ENCODE measurements at regions not wholly inside any gene's neighbourhood (a gene's known extent, or its start where the extent isn't known, plus 50 kb on each side); places are given as distances from the start of the nearest gene placed in this dataset.

GRCh38 chr2:5175231-5175630 is 517.0 kb upstream of the SOX11 start:
- Histone ChIP-seq H3K36me3 (no peaks in the 10 kb centered on the region), H3K27me3 (ENCODE audit: insufficient read depth, low read depth, severe bottlenecking) (no peaks in the 10 kb centered on the region), H3K27ac (no peak overlapping the region), H3K9me3 (ENCODE audit: severe bottlenecking) (no peaks in the 10 kb centered on the region), H3K4me3 (ENCODE audit: low read depth, low read length) (no peak overlapping the region)
- TF ChIP-seq CTCF (IDR thresholded peaks at IDR 0.05; ENCODE audit: low read depth, low read length): no peak
- no peak for DNase-seq

- H3K36me3 ChIP-seq: no peaks in the 10 kb centered on the region
- H3K27me3 ChIP-seq (ENCODE audit: insufficient read depth, low read depth, severe bottlenecking): no peaks in the 10 kb centered on the region
- H3K9me3 ChIP-seq (ENCODE audit: severe bottlenecking): no peaks in the 10 kb centered on the region
- no peak for TF ChIP-seq CTCF (IDR thresholded peaks at IDR 0.05; ENCODE audit: low read depth, low read length)
- DNase-seq: no peak
- no peak overlapping the region for H3K27ac ChIP-seq
- no peak overlapping the region for H3K4me3 ChIP-seq (ENCODE audit: low read depth, low read length)
These were observed 515.4 kb upstream of the SOX11 start for GRCh38 chr2:5176764-5177163.

GRCh38 chr2:5183031-5183430 is 509.2 kb upstream of the SOX11 start:
- Histone ChIP-seq H3K27ac (no peak overlapping the region), H3K27me3 (ENCODE audit: insufficient read depth, low read depth, severe bottlenecking) (no peaks in the 10 kb centered on the region), H3K36me3 (no peaks in the 10 kb centered on the region), H3K9me3 (ENCODE audit: severe bottlenecking) (no peaks in the 10 kb centered on the region), H3K4me3 (ENCODE audit: low read depth, low read length) (no peak overlapping the region)
- no peak for TF ChIP-seq CTCF (IDR thresholded peaks at IDR 0.05; ENCODE audit: low read depth, low read length)
- DNase-seq: no peak

DNA sequence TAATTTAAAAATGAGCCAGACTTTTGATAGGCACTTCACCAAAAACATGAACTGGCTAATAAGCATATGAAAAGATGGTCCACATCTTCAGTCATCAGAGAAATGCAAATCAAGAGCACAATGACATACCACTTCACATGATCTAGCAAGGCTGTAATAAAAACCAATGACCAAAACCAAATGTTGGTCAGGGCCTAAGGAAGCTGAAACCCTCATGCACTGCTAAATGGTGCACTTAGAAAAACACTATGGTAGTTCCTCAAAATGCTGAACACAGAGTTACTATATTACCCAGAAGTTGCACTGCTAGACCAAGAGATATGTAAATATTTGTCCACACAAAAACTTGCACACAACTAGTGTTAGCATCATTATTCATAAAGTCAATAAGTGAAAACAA is 504.9 kb upstream of the SOX11 start:
- DNase-seq: no peak
- H3K27ac ChIP-seq: no peak overlapping the region

GRCh38 chr2:5188636-5189035 is 503.5 kb upstream of the SOX11 start:
- Histone ChIP-seq H3K9me3 (ENCODE audit: severe bottlenecking) (no peaks in the 10 kb centered on the region), H3K27me3 (ENCODE audit: insufficient read depth, low read depth, severe bottlenecking) (no peaks in the 10 kb centered on the region), H3K27ac (no peak overlapping the region), H3K4me3 (ENCODE audit: low read depth, low read length) (no peak overlapping the region), H3K36me3 (no peaks in the 10 kb centered on the region)
- no peak for TF ChIP-seq CTCF (IDR thresholded peaks at IDR 0.05; ENCODE audit: low read depth, low read length)
- no peak for DNase-seq

More for the DNA sequence above, 504.9 kb upstream of the SOX11 start:
- H3K27me3 ChIP-seq (ENCODE audit: insufficient read depth, low read depth, severe bottlenecking): no peaks in the 10 kb centered on the region
- H3K9me3 ChIP-seq (ENCODE audit: severe bottlenecking): no peaks in the 10 kb centered on the region
- TF ChIP-seq CTCF (IDR thresholded peaks at IDR 0.05; ENCODE audit: low read depth, low read length): no peak
- no peak overlapping the region for H3K4me3 ChIP-seq (ENCODE audit: low read depth, low read length)
- no peaks in the 10 kb centered on the region for H3K36me3 ChIP-seq

GRCh38 chr2:5190023-5190422 is 502.2 kb upstream of the SOX11 start:
- no peaks in the 10 kb centered on the region for H3K36me3 ChIP-seq
- H3K9me3 ChIP-seq (ENCODE audit: severe bottlenecking): no peaks in the 10 kb centered on the region
- no peaks in the 10 kb centered on the region for H3K27me3 ChIP-seq (ENCODE audit: insufficient read depth, low read depth, severe bottlenecking)
- no peak overlapping the region for H3K4me3 ChIP-seq (ENCODE audit: low read depth, low read length)
- TF ChIP-seq CTCF (IDR thresholded peaks at IDR 0.05; ENCODE audit: low read depth, low read length): no peak
- no peak overlapping the region for H3K27ac ChIP-seq
- DNase-seq: no peak

All from WERI-Rb-1 (cell line).